Fibroblast of skin of left quadriceps (primary cell): ENCODE measurements at regions not wholly inside any gene's neighbourhood (a gene's known extent, or its start where the extent isn't known, plus 50 kb on each side); places are given as distances from the start of the nearest gene placed in this dataset.

Source experiments
- DNase-seq, 2 experiments: peaks; one replicate each; pipeline ENCODE4 v3.0.0-alpha.2; 2013; ENCODE audit warnings: low read depth in 2 of 2

DNA sequence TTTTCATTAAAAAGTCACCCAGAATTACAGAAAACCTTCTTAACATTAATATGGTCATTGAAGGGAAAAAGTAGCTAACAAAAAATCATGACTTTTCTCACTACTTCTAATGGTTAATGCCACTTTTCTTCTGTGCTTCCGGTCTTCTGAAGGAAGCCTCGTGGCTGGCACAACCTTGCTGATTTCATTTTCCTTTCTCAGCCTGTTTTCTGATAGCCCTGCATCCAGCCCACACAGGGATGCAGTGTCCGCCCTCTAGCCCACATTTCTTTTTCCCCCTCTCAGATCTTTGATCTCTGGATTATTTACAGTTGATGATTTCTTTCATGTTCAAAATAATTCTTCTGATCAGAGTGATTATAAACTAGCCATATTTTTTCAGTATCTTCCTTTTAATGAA is 655.4 kb upstream of the EPHA7 start:
- DNase-seq: no peak

DNA sequence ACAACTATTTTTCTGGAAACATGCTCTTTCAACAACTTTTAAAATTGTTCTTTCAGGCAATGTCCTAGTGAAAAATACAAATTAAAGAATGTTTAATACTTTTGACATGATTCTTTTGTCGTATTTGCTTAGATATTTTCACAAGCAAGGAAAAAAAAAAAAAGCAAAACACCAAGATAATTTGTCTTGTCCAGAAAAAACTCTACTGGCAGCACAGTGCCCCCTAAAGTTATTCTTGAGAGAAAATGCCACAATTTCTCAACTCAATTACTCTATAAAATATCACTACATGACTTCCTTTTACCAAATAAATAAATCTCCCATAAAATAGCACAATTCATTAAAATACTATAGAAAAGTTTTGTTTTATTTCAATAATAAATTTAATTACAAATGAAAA is 652.5 kb upstream of the EPHA7 start:
- no peak for DNase-seq

DNA sequence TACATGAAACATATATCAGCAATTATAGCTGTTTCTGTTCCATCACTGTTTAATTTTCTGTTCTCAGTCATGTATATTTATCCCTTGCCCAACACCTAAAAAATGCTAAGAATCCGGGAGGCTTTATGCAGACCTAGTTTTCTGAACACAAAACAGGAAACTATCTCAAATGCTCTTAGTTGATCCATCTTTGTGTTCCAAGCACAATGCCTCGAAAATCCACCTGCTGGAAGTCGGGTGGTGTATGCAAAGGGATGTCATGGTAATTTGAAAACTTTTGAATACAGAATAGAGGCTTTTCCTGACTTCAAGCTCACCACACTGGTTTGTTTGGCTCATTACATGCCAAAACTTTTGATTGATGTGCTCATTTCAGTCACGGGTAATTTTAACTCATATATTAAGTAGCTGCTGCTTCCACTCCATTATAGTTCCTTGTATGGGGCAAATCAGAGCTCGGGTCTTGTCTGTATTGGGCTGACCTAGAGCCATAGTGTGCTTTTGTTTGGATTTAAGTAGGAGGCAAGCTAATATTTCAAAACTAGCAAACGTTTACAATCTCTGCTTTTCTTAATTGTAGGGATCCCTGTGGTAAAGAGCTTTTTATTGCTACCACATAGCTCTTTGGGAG is 646.5 kb upstream of the EPHA7 start:
- no peak for DNase-seq

DNA sequence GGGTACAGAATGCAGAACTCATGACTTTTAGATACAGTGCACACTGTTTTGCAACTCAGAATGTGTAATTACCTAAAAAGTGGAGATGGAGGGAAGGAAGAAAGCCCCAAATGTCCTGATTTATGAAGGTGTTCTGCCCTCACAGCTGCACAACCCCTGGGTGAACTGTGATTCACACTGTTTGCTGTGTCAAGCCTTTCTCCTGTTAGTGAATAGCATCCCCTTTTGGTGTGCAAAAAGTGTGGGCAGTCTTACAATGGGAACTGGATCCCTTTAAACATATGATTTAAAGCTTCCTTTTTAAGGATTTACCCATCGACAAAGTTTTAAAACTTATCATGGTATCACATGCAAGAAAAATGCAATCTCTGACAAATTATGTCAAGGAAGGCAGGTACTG is 633.4 kb upstream of the EPHA7 start:
- no peak for DNase-seq

DNA sequence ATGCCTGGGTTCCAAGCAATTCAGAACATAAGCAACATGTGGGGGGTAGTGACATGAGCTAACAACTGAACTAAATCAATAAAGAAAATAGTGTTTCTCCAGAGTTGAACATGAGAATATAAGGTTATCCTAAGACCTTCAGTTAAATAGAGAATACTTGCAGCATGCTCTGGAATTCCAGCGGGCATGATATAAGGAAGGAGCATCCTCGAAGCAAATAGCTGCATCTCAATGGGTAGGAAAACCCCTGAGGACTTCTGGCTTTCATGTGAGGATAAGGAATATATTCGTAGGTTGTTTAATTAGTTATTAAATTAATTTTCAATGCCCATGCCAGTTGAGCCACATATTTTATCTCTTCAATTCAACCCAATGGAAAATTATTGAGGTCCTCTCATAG is 631.2 kb upstream of the EPHA7 start:
- DNase-seq: no peak

DNA sequence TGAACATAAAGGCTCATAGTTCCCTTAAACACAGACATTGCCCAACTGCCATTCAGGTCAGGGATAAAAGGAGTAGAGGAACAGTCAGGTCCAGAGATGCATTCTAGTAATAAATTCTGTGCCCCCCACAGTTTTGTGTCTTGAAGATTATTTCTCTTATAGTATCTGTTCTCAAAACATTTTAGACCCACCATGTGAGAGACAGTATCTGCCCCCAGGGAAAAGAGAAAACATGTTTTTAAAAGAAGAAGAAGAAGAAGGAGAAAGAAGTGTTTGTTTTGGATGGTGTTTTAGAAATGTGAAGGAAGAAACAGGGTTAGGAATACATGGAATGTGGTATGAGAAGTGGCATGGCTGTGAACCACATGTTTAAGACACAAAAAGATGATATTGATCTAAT is 629.6 kb upstream of the EPHA7 start:
- DNase-seq: no peak

DNA sequence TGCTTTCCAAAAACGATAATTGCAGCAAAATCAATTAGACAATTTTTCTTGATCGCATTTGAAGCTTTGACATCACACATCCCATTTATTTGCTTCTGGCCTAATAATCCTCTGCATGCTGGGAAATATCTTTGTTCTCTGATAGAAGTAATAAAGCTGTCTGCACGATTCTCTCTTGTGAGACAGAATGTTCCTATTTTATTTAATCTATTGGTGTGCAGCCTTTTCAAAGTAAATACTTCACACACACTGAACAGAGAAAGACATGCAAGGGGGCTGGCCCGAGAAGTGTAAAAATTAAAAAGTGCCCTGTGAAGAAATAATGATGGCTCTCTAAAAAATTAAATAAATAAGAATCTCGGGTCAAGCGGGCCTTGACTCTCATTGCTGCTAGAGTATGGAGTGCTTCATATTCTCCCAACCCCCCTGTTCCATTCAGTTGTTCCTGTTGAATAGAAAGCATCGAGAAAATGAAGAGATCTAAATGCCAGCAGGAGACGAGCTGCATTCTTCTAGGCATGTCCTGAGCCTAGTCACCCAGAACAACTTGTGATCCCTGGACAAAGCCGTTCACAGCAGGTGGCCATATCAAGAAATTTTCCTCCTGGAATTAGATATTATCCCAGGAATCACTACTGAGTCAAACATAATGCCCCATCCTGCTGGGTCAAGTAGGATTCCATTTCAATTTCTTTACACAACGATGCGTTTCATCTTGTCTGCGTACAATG is 625.9 kb upstream of the EPHA7 start:
- DNase-seq: no peak

DNA sequence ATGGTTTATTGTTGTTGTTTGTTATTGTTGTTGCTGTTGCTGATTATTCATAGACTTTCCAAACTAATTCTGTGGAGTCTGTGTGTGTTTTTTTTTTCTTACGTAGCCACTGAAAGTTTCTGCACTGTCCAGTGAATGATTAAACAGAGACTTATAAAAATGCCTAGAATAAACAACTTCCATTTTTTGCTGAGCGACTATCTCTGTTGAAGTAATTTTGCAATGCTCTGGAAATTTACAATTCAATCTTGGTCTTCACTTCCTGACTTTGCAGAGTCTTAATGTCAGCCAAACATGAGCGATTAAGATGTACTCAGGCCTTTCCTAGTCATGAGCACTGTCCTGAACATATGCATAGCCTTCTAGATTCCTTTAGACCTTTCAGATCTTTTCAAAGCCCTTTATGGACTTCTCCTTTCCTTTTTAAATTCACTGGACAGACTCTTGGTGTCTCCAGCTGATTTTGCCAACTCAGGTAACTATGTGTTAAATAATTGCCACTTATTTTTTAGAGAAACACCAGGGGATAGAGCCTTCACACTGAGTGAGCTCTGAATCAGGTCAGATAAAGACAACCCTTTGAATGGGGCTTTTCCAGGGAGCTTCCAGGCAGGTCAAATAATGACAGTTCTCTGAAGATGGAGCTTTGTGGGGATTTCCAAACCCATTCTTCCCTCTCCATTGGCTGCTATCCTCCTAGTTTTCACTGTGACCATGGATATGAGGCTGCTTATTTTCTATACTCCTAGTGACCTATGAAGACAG is 622.8 kb upstream of the EPHA7 start:
- DNase-seq: no peak

DNA sequence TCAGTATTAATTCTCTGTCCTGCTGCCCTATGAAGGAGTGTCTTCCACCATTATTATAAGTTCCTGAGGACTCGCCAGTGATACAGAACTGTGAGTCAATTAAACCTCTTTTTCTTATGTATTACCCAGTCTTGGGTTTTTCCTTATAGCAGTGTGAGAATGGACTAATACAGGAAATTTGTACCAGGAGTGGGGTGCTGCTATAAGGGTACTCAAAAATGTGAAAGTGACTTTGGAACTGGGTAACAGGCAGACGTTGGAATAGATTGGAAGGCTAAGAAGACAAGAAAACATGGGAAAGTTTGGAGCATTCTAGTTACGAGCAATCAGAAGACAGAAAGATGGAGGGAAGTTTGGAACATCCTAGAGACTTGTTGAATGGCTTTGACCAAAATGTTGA is 616.7 kb upstream of the EPHA7 start:
- DNase-seq: no peak

DNA sequence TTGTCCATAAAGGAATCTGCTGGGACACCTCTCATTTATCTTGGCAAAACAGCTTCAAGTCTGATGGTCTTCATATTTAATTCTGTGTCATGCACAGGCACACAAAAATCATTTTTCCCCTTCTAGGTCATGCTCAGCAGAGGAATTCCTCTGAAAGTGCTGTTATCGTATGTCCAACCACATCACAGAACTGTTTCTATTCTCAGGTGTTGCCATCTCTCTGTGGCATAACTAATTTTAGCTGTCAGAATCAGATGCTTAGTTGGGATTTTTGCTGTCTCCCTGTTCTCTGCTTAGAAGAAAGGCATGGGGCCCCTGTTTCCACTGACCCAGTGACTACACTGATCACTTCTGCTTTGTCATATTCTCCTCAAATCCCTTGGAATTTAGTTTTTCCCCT is 608.0 kb upstream of the EPHA7 start:
- DNase-seq: no peak

DNA sequence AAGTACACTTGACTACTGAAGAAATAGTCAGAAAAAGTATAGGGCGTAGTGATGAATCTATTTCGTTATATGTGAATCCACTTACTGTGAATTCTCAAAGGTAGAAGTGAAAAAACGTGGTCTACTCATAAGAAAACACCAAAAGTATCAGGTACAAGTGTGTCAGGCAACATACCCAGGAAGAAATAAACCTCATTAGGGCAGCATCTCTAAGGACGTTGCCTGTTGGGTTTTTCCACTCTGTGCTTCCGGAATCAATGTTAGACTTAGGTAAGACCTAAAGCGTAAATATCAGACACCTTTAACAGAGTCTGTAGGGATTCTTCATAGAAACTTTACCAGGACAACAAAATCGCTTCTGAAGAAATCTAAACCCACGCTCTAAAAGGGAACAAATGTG is 607.2 kb upstream of the EPHA7 start:
- no peak for DNase-seq

DNA sequence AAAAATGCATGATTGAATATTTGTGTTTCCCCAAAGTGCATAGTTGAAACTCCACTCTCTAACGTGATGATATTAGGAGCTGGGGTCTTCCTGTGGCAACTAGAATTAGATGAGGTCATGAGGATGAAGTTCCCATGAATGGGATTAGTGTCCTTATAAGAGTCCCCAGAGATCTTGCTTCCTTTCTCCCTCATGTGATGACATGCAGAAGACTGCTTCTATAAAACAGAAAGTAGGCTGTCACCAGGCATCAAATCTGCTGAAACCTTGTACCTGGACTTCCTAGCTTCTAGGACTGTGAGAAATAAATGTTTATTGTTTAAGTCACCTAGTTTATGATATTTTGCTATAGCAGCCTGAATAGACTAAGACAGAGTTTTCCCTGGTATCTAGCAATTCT is 586.5 kb upstream of the EPHA7 start:
- DNase-seq: no peak

DNA sequence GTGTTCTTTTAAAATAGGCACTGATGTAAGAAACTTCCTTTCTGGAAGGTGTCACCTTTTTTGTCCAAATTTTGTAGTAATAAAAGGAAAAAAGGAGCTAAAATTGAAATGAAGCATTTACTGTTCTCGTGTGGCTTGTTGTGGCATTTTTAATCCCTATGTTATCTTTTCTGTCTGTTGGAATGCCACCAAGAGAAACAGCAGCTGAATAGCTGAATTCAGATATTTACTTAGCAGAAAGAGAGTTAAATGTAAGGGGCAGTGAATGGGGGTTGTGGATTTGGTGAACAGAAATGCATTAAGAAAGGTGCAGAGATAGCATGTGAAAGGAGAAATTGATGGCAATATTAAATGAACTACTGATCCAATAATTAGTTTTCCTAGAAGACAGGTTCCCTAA is 573.6 kb upstream of the EPHA7 start:
- DNase-seq: no peak

DNA sequence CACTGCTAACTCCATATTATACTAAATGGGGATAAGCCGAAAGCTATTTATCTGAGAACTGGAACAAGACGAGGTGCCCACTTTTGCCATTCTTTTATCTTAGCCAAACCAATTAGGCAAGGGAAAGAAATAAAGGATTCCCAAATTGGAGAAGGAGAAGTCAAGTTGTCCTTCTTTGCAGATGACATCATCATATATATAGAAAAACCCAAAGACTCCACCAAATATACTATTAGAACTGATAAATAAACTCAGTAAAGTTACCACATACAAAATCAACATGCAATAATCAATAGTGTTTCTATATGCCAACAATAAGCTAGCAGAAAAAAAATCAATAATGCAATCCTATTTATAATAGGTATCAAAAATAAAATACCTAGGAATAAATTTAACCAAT is 570.3 kb upstream of the EPHA7 start:
- no peak for DNase-seq

DNA sequence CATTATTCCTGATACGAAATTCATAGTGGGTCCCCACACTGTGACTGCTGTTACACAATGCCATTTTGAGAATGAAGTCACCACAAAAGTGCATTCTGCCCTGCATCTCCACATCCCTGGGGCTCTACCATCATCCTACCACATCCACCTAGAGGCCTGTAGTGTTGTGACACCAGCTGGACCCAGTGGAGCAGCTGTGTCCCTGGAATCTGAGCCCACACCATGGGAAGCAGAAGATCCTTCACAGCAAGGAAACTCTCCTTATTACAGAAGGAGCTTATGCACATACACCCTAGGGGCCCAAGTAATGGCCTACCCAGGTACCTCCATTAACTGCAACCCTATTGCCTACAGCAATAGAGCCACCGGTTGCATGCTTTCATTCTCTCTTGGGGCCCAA is 566.6 kb upstream of the EPHA7 start:
- no peak for DNase-seq

DNA sequence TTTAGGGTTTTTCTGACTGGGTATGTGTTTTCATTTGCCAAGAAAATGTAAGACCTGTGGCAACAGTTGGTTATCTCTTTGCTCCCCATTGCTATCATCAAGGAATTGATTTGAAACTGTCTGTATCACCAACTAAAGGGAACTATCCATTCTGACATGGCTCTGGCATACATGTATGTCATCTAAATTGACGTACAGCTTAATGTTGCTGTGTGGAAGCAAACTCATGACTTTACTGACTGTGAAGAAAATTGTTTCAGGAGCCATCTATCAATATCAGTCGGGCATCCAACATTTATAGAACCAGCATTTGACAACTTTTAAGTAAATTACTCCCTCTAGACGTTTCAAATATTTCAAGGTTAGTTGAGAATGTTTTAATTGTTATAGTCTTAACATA is 555.8 kb upstream of the EPHA7 start:
- DNase-seq: no peak

DNA sequence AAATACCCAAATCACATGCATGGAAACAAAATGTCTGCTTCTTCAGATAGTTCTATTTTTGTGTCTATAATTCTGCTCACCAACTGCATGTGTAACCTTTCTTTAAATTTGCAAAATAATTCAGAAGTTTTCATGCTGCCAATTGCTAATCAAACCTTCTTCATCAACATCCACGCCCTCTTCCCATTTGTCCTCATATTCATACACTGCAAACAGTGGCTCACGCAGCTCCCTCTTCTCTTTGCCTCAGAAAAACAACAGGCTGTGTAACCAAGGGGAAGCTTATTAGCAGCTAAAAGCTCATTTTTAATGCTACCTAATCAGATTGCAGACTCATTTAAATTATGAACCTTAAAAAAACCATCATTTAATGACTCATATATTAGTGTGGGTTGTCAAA is 555.0 kb upstream of the EPHA7 start:
- no peak for DNase-seq

DNA sequence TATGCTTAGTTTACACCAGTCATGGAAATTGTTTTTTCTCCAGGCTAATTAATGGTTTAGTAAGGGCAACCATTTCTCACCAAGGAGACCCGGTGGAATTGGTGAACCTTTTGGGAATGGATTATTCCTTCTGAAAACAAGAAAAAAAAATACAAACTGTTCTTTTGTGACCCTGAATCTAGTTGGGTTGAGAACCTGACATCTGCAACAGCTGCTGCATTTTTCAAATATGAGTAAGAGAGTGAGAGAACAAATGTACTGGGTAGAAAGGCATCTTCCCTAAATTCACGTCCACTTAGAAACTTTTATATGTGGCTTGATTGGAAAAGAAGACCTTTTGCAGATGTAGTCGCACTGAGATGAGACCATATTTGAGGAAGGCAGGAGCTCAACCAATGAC is 553.4 kb upstream of the EPHA7 start:
- no peak for DNase-seq

DNA sequence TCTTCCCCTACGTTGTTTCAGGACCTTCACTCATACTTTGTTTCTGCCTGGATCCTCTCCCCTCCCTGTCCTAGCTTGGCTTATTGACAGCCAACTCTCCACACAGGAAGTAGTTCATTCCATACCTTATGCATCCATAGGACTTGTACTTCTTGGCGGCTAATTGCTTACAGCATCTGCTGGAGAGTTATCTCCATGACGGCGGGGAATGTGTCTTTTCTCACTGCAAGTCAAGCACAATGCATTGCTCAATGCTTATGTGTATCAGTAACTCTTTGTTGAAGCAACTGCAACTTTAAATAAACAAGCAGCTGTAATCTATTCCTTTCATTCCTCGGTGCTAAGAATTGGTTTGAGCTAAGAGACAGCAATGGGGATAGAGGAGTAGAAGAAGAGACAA is 551.3 kb upstream of the EPHA7 start:
- no peak for DNase-seq

DNA sequence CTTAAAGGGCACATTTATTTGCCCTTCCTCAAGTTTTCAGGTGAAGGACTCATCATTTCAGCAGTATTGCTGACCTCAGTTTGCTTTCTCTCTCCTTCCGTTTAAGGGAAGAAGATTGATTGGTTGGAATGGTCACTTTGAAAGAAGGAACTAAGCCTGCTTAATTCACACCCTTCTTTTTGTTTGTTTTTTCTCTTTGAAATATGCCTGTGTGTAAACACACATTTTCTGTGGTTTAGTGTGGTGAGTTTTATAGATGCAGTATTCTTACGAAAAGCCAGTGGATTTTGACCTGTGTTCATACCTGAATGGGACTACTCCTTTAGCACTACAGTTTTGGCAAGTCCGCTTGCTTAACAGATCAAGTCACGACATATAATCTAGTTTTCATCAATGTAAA is 548.8 kb upstream of the EPHA7 start:
- DNase-seq: no peak

DNA sequence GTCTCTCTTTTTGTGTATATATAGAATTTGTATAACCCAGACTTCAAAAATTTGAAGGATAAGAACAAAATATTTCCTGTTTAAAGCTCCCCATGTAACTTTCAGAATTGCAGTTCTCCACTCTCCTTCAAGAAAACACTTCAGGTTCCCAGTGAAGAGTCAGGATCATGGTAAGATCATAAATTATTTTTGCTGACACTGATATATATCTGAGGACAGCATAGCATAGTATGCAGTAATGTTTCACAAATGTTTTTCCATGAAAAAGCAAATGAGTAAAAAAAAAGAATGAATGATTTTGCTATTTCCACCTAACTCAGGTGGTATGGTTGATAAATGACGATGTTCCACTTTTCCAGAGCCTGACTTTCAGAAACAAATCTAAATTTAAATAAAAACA is 545.6 kb upstream of the EPHA7 start:
- no peak for DNase-seq

DNA sequence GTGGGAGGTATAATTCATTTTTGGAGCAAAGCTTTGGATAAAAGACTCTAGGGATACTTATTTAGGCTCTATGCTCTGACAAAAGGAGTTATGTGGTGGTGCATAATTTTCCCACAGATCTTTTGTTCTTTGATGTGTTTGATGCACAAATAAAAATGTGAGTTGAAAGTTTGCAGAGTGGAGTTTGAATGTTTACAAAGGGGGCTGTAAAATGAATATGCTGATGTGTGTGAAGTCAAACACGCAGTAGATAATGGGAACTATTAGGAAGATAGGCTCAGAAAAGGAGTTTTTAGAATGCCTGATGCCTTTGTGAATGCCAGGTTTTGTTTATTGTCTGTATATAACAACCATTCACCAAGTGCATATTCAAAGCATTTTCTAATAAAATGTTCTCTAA is 545.0 kb upstream of the EPHA7 start:
- no peak for DNase-seq

DNA sequence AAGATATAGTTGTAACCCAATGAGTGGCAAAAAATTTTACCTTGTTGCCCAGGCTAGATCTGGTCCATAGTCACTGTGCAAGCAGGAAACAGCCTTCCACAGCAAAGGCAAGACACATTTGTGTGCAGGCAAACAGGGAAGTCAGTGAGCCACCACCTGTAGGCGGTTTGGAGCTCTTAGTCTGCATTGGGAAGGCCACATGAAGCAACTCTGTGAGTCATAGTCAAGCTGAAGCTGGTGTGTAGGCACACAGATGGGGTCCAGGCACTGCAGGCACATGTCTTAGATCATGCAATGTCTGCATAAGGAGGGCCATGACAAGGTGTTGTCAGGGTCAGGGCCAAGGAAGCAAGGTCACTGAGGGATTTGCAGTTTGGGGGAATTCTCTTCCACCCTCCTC is 543.2 kb upstream of the EPHA7 start:
- DNase-seq: no peak
